ENCODE measurements at regions not wholly inside any gene's neighbourhood (a gene's known extent, or its start where the extent isn't known, plus 50 kb on each side); places are given as distances from the start of the nearest gene placed in this dataset. TPM values are rescaled to one million over a fixed set of nuclear protein-coding genes. Genes with fewer than 3 reads are reported as not detected.

- no peak overlapping the region for H3K4me2 ChIP-seq (ENCODE audit: low read length)
- no peak overlapping the region for H3K4me3 ChIP-seq (ENCODE audit: low read length)
- H3K27me3 ChIP-seq (ENCODE audit: control insufficient read depth, insufficient read depth, low read length), result peaks cover 25% of the 10 kb centered on the region
- no peaks in the 10 kb centered on the region for H3K4me1 ChIP-seq (ENCODE audit: control insufficient read depth, insufficient read depth, low read length)
- no peak overlapping the region for H3K9ac ChIP-seq (ENCODE audit: low read depth, low read length)
- H3K9me3 ChIP-seq (replicated peaks; ENCODE audit: low read length), result no peaks in the 10 kb centered on the region
- no peaks in the 10 kb centered on the region for H3K36me3 ChIP-seq (ENCODE audit: insufficient read depth, low read length)
Measured at GRCh38 chr1:110281363-110282290, 57.5 kb upstream of the RBM15 start.

- Histone ChIP-seq H3K36me3 (ENCODE audit: insufficient read depth, low read length) (no peaks in the 10 kb centered on the region), H3K4me1 (ENCODE audit: control insufficient read depth, insufficient read depth, low read length) (no peaks in the 10 kb centered on the region), H3K4me3 (ENCODE audit: low read length) (no peak overlapping the region), H3K9ac (ENCODE audit: low read depth, low read length) (no peak overlapping the region), H3K27me3 (ENCODE audit: control insufficient read depth, insufficient read depth, low read length) (peaks cover 18% of the 10 kb centered on the region), H3K4me2 (ENCODE audit: low read length) (no peak overlapping the region), H3K9me3 (replicated peaks; ENCODE audit: low read length) (no peaks in the 10 kb centered on the region)
Measured at GRCh38 chr1:110282395-110282794, 56.8 kb upstream of the RBM15 start.

- Histone ChIP-seq H3K27me3 (ENCODE audit: control insufficient read depth, insufficient read depth, low read length) (peaks cover 17% of the 10 kb centered on the region), H3K4me1 (ENCODE audit: control insufficient read depth, insufficient read depth, low read length) (no peaks in the 10 kb centered on the region), H3K4me2 (ENCODE audit: low read length) (no peak overlapping the region), H3K36me3 (ENCODE audit: insufficient read depth, low read length) (no peaks in the 10 kb centered on the region), H3K9me3 (replicated peaks; ENCODE audit: low read length) (no peaks in the 10 kb centered on the region), H3K9ac (ENCODE audit: low read depth, low read length) (no peak overlapping the region), H3K4me3 (ENCODE audit: low read length) (no peak overlapping the region)
Measured at GRCh38 chr1:110283677-110284076, 55.5 kb upstream of the RBM15 start.

- Histone ChIP-seq H3K4me3 (ENCODE audit: low read length) (no peak overlapping the region), H3K9me3 (replicated peaks; ENCODE audit: low read length) (no peaks in the 10 kb centered on the region), H3K4me1 (ENCODE audit: control insufficient read depth, insufficient read depth, low read length) (no peaks in the 10 kb centered on the region), H3K9ac (ENCODE audit: low read depth, low read length) (no peak overlapping the region), H3K36me3 (ENCODE audit: insufficient read depth, low read length) (no peaks in the 10 kb centered on the region), H3K4me2 (ENCODE audit: low read length) (no peak overlapping the region), H3K27me3 (ENCODE audit: control insufficient read depth, insufficient read depth, low read length) (peaks cover 8% of the 10 kb centered on the region)
Measured at GRCh38 chr1:110285316-110285715, 53.9 kb upstream of the RBM15 start.

GRCh38 chr1:110286564-110286963 lies 52.6 kb upstream of the RBM15 start:
- peaks cover 4% of the 10 kb centered on the region for H3K4me1 ChIP-seq (ENCODE audit: control insufficient read depth, insufficient read depth, low read length)
- H3K4me2 ChIP-seq (ENCODE audit: low read length), result no peak overlapping the region
- no peak overlapping the region for H3K4me3 ChIP-seq (ENCODE audit: low read length)

GRCh38 chr1:110288111-110288510 lies 51.1 kb upstream of the RBM15 start:
- peaks cover 10% of the 10 kb centered on the region for H3K27me3 ChIP-seq (ENCODE audit: control insufficient read depth, insufficient read depth, low read length)
- H3K4me2 ChIP-seq (ENCODE audit: low read length), result no peak overlapping the region
- no peaks in the 10 kb centered on the region for H3K36me3 ChIP-seq (ENCODE audit: insufficient read depth, low read length)
- H3K9ac ChIP-seq (ENCODE audit: low read depth, low read length), result no peak overlapping the region
- H3K4me3 ChIP-seq (ENCODE audit: low read length), result no peak overlapping the region
- peaks cover 12% of the 10 kb centered on the region for H3K4me1 ChIP-seq (ENCODE audit: control insufficient read depth, insufficient read depth, low read length)
- H3K9me3 ChIP-seq (replicated peaks; ENCODE audit: low read length), result no peaks in the 10 kb centered on the region

More at GRCh38 chr1:110286564-110286963, 52.6 kb upstream of the RBM15 start:
- no peaks in the 10 kb centered on the region for H3K36me3 ChIP-seq (ENCODE audit: insufficient read depth, low read length)
- H3K27me3 ChIP-seq (ENCODE audit: control insufficient read depth, insufficient read depth, low read length), result peaks cover 16% of the 10 kb centered on the region
- no peaks in the 10 kb centered on the region for H3K9me3 ChIP-seq (replicated peaks; ENCODE audit: low read length)
- H3K9ac ChIP-seq (ENCODE audit: low read depth, low read length), result no peak overlapping the region

Small RNAs in the stretch of these regions (small RNA-seq; reads per million reads assigned to genes)
- gene RF00402, result not detected
